K562 (cell line): ENCODE measurements at regions not wholly inside any gene's neighbourhood (a gene's known extent, or its start where the extent isn't known, plus 50 kb on each side); places are given as distances from the start of the nearest gene placed in this dataset.

ENCODE experiments used
- ADNP ChIP-seq: fragments of 200-800 bp; sonication (Bioruptor generic); IDR thresholded peaks from 2 replicates; pipeline ENCODE4 v1.6.1; 2016; ENCODE audit warnings: missing genetic modification characterization, missing compliant biosample characterization
- FUS ChIP-seq: fragments of 200-400 bp; formaldehyde crosslinking; optimal IDR thresholded peaks from 2 replicates; pipeline ENCODE3; 2017; ENCODE audit warnings: low read depth, low read length
- HIVEP1 ChIP-seq: fragments of 250-450 bp; sonication (Bioruptor Pico); IDR thresholded peaks from 2 replicates; pipeline ENCODE4 v1.4.0; 2020; ENCODE audit warnings: mild to moderate bottlenecking
- MAX ChIP-seq: sonication (generic); formaldehyde crosslinking; IDR thresholded peaks from 2 replicates; pipeline ENCODE4 v1.9.0; 2022; ENCODE audit warnings: mild to moderate bottlenecking, missing genetic modification reagents
- PREB ChIP-seq: sonication (generic); formaldehyde crosslinking; IDR thresholded peaks from 2 replicates; pipeline ENCODE4 v1.8.1; 2023; ENCODE audit warnings: mild to moderate bottlenecking, missing genetic modification reagents
- RUNX1 ChIP-seq: sonication (generic); IDR thresholded peaks from 2 replicates; pipeline ENCODE4 v1.6.1; 2016; ENCODE audit warnings: antibody characterized with exemption, low read depth
- SP2 ChIP-seq: IDR thresholded peaks from 2 replicates; pipeline ENCODE4 v1.6.1; 2011; ENCODE audit warnings: mild to moderate bottlenecking, low read depth, low read length, moderate library complexity; ENCODE audit not compliant: poor library complexity, severe bottlenecking; ENCODE audit errors: extremely low read depth
- TAF1 ChIP-seq: IDR thresholded peaks from 2 replicates; pipeline ENCODE4 v1.6.1; 2011; ENCODE audit warnings: mild to moderate bottlenecking, low read length, moderate library complexity; ENCODE audit not compliant: insufficient read depth, control insufficient read depth, severe bottlenecking; ENCODE audit errors: extremely low read depth
- ZKSCAN1 ChIP-seq: fragments of 150-350 bp; IDR thresholded peaks from 2 replicates; pipeline ENCODE4 v1.6.1; 2016; ENCODE audit warnings: low read depth, low read length
- ZNF644 ChIP-seq: fragments of 200-800 bp; sonication (Bioruptor generic); IDR thresholded peaks from 2 replicates; pipeline ENCODE4 v1.6.1; 2016; ENCODE audit warnings: low read depth, missing genetic modification characterization, missing compliant biosample characterization
- TF ChIP-seq, protein P1 (sequence below), 3 experiments: IDR thresholded peaks in 2 of 3; conservative IDR thresholded peaks in 1 of 3; 2 replicates each; pipeline ENCODE4 v1.5.1; 2011 to 2012; ENCODE audit warnings: low read length in 3 of 3, mild to moderate bottlenecking in 3 of 3, control low read depth in 2 of 3, improper control_type of control experiment in 1 of 3, inconsistent platforms in 1 of 3, low read depth in 1 of 3, mixed read lengths in 1 of 3, moderate library complexity in 1 of 3; ENCODE audit not compliant: insufficient read depth in 2 of 3
- TF ChIP-seq, protein P2 (sequence below): fragments of 200-800 bp; sonication (Bioruptor generic); IDR thresholded peaks from 2 replicates; pipeline ENCODE4 v1.6.1; 2016; ENCODE audit warnings: missing genetic modification characterization, missing compliant biosample characterization

- TF ChIP-seq MAX (CRISPR knock-in tag) (no peak), ADNP (tag) (no peak), HIVEP1 (CRISPR knock-in tag) (no peak), SP2 (no peak), TAF1 (no peak), RUNX1 (no peak), PREB (no peak), FUS (no peak), ZKSCAN1 (no peak), ZNF644 (tag) (no peak)
- TF ChIP-seq, protein P1, sequence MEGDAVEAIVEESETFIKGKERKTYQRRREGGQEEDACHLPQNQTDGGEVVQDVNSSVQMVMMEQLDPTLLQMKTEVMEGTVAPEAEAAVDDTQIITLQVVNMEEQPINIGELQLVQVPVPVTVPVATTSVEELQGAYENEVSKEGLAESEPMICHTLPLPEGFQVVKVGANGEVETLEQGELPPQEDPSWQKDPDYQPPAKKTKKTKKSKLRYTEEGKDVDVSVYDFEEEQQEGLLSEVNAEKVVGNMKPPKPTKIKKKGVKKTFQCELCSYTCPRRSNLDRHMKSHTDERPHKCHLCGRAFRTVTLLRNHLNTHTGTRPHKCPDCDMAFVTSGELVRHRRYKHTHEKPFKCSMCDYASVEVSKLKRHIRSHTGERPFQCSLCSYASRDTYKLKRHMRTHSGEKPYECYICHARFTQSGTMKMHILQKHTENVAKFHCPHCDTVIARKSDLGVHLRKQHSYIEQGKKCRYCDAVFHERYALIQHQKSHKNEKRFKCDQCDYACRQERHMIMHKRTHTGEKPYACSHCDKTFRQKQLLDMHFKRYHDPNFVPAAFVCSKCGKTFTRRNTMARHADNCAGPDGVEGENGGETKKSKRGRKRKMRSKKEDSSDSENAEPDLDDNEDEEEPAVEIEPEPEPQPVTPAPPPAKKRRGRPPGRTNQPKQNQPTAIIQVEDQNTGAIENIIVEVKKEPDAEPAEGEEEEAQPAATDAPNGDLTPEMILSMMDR (IDR thresholded peaks at IDR 0.05 in 2 of 3, conservative IDR thresholded peaks at IDR 0.05 in 1 of 3; ENCODE audit: insufficient read depth in 2 of 3, low read depth in 1 of 3, low read length in 3 of 3), result no peak
- TF ChIP-seq, protein P2, sequence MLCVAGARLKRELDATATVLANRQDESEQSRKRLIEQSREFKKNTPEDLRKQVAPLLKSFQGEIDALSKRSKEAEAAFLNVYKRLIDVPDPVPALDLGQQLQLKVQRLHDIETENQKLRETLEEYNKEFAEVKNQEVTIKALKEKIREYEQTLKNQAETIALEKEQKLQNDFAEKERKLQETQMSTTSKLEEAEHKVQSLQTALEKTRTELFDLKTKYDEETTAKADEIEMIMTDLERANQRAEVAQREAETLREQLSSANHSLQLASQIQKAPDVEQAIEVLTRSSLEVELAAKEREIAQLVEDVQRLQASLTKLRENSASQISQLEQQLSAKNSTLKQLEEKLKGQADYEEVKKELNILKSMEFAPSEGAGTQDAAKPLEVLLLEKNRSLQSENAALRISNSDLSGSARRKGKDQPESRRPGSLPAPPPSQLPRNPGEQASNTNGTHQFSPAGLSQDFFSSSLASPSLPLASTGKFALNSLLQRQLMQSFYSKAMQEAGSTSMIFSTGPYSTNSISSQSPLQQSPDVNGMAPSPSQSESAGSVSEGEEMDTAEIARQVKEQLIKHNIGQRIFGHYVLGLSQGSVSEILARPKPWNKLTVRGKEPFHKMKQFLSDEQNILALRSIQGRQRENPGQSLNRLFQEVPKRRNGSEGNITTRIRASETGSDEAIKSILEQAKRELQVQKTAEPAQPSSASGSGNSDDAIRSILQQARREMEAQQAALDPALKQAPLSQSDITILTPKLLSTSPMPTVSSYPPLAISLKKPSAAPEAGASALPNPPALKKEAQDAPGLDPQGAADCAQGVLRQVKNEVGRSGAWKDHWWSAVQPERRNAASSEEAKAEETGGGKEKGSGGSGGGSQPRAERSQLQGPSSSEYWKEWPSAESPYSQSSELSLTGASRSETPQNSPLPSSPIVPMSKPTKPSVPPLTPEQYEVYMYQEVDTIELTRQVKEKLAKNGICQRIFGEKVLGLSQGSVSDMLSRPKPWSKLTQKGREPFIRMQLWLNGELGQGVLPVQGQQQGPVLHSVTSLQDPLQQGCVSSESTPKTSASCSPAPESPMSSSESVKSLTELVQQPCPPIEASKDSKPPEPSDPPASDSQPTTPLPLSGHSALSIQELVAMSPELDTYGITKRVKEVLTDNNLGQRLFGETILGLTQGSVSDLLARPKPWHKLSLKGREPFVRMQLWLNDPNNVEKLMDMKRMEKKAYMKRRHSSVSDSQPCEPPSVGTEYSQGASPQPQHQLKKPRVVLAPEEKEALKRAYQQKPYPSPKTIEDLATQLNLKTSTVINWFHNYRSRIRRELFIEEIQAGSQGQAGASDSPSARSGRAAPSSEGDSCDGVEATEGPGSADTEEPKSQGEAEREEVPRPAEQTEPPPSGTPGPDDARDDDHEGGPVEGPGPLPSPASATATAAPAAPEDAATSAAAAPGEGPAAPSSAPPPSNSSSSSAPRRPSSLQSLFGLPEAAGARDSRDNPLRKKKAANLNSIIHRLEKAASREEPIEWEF (CRISPR knock-in tag), result no peak
Measured at GRCh38 chr11:28837599-28837998, 729.4 kb downstream of the METTL15 start.
